ENCODE measurements at regions not wholly inside any gene's neighbourhood (a gene's known extent, or its start where the extent isn't known, plus 50 kb on each side); places are given as distances from the start of the nearest gene placed in this dataset.

DNA sequence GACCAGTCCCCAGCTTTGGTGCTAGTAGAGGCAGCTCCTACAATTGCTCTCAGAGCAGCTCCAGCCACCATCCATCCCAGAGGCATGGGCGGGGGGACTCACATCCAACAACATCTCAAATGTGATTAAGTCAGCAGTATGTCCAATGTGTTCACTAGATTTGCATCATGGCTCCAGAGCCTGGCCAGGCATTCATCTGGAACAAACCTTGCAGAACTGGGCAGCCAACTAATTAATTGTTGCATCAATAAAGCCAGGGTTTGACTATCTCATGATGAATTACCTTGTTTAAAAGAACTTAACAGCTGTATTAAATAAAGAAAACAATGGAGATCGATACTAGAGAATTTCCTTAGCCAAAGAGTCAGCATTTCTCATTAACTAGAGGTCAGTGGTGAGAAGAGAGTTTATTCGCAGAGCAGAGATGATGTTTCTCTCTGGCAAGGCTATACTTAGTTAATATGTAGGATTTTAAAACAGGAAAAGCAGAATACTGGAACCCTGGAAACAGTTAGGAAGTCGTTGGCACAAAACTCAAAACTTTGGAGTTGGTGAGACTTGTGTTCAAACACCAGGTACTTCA, 494.4 kb downstream of the GRIN2A start:
- Histone ChIP-seq H3K27me3 (ENCODE audit: control insufficient read depth, insufficient read depth, low read length) (no peaks in the 10 kb centered on the region), H3K36me3 (ENCODE audit: control insufficient read depth, insufficient read depth, low read length) (no peaks in the 10 kb centered on the region), H3K27ac (ENCODE audit: insufficient read depth, low read length) (no peak overlapping the region), H2AFZ (ENCODE audit: low read length) (no peak overlapping the region), H3K9me3 (ENCODE audit: control insufficient read depth, insufficient read depth, low read depth, low read length) (no peaks in the 10 kb centered on the region), H3K4me1 (ENCODE audit: control insufficient read depth, extremely low read depth, insufficient read depth, low read length) (no peaks in the 10 kb centered on the region), H3K4me2 (ENCODE audit: extremely low read depth, insufficient read depth, low read length) (no peak overlapping the region), H3K79me2 (ENCODE audit: control insufficient read depth, insufficient read depth, low read length) (no peaks in the 10 kb centered on the region), H3K4me3 (replicated peaks in 1 of 4; ENCODE audit: control extremely low read depth in 1 of 4, insufficient read depth in 1 of 4, low read depth in 3 of 4, low read length in 4 of 4) (no peak overlapping the region), H3K9ac (ENCODE audit: insufficient read depth, low read length) (no peak overlapping the region), H4K20me1 (ENCODE audit: control insufficient read depth, extremely low read depth, insufficient read depth, low read length) (no peaks in the 10 kb centered on the region)
- TF ChIP-seq, protein P1, sequence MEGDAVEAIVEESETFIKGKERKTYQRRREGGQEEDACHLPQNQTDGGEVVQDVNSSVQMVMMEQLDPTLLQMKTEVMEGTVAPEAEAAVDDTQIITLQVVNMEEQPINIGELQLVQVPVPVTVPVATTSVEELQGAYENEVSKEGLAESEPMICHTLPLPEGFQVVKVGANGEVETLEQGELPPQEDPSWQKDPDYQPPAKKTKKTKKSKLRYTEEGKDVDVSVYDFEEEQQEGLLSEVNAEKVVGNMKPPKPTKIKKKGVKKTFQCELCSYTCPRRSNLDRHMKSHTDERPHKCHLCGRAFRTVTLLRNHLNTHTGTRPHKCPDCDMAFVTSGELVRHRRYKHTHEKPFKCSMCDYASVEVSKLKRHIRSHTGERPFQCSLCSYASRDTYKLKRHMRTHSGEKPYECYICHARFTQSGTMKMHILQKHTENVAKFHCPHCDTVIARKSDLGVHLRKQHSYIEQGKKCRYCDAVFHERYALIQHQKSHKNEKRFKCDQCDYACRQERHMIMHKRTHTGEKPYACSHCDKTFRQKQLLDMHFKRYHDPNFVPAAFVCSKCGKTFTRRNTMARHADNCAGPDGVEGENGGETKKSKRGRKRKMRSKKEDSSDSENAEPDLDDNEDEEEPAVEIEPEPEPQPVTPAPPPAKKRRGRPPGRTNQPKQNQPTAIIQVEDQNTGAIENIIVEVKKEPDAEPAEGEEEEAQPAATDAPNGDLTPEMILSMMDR (conservative IDR thresholded peaks at IDR 0.05 in 1 of 2, IDR thresholded peaks at IDR 0.05 in 1 of 2; ENCODE audit: low read depth in 1 of 2, low read length in 2 of 2), result no peak
- no peak for TF ChIP-seq EZH2 (IDR thresholded peaks at IDR 0.05; ENCODE audit: low read length, missing control alignments)
- no peak for DNase-seq (ENCODE audit: low read depth in 2 of 2)

DNA sequence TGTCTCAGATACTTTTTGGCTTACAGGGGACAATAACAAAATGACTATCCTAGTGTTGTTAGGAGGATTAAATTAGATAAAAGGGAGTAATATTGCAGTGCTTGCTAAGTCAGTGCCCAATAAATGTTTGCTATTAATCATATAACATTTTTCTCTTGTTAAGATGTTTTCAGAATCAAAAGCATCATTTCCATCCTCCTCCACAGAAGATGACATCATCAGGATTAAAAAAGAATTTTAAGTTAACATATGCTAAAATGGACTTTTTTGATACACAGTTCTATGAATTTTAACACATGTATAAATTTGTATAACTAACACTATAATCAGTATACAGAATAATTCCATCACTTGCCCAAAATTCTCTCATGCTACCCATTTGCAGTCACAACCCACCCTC, 492.6 kb downstream of the GRIN2A start:
- no peaks in the 10 kb centered on the region for H3K79me2 ChIP-seq (ENCODE audit: control insufficient read depth, insufficient read depth, low read length)
- H3K9ac ChIP-seq (ENCODE audit: insufficient read depth, low read length), result no peak overlapping the region
- H3K9me3 ChIP-seq (ENCODE audit: control insufficient read depth, insufficient read depth, low read depth, low read length), result no peaks in the 10 kb centered on the region
- H3K27ac ChIP-seq (ENCODE audit: insufficient read depth, low read length), result no peak overlapping the region
- no peak overlapping the region for H3K4me2 ChIP-seq (ENCODE audit: extremely low read depth, insufficient read depth, low read length)
- no peaks in the 10 kb centered on the region for H3K36me3 ChIP-seq (ENCODE audit: control insufficient read depth, insufficient read depth, low read length)
- no peak overlapping the region for H2AFZ ChIP-seq (ENCODE audit: low read length)
- H3K4me1 ChIP-seq (ENCODE audit: control insufficient read depth, extremely low read depth, insufficient read depth, low read length), result no peaks in the 10 kb centered on the region
- no peak overlapping the region for H3K4me3 ChIP-seq (replicated peaks in 1 of 4; ENCODE audit: control extremely low read depth in 1 of 4, insufficient read depth in 1 of 4, low read depth in 3 of 4, low read length in 4 of 4)
- TF ChIP-seq, protein P1 (conservative IDR thresholded peaks at IDR 0.05 in 1 of 2, IDR thresholded peaks at IDR 0.05 in 1 of 2; ENCODE audit: low read depth in 1 of 2, low read length in 2 of 2), result no peak
- TF ChIP-seq EZH2 (IDR thresholded peaks at IDR 0.05; ENCODE audit: low read length, missing control alignments), result no peak
- H4K20me1 ChIP-seq (ENCODE audit: control insufficient read depth, extremely low read depth, insufficient read depth, low read length), result no peaks in the 10 kb centered on the region
- no peak for DNase-seq (ENCODE audit: low read depth in 2 of 2)
- no peaks in the 10 kb centered on the region for H3K27me3 ChIP-seq (ENCODE audit: control insufficient read depth, insufficient read depth, low read length)

DNA sequence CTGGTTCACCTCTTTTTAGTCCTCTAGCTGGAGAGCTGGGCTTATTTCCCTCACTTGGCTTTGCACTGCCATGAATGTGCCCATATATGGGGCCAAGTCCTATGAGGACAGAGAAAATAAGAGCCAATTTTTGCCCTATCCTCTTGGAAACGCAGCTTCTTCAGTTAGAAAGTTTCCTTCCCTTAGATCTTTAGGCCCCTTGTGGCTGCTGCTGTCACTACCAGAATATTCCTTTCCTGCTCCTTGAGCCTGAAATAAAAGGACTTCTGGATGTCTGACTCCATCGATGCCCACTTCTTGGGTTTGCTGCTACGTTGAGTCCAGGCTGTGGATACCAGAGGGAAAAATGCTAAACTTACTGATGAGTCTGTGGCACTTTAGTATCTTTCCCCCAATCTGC, 487.1 kb downstream of the GRIN2A start:
- H3K4me1 ChIP-seq (ENCODE audit: control insufficient read depth, extremely low read depth, insufficient read depth, low read length), result no peaks in the 10 kb centered on the region
- H3K9ac ChIP-seq (ENCODE audit: insufficient read depth, low read length), result no peak overlapping the region
- H3K27me3 ChIP-seq (ENCODE audit: control insufficient read depth, insufficient read depth, low read length), result no peaks in the 10 kb centered on the region
- no peak overlapping the region for H3K4me3 ChIP-seq (replicated peaks in 1 of 4; ENCODE audit: control extremely low read depth in 1 of 4, insufficient read depth in 1 of 4, low read depth in 3 of 4, low read length in 4 of 4)
- H3K79me2 ChIP-seq (ENCODE audit: control insufficient read depth, insufficient read depth, low read length), result no peaks in the 10 kb centered on the region
- no peak for DNase-seq (ENCODE audit: low read depth in 2 of 2)
- no peak overlapping the region for H3K4me2 ChIP-seq (ENCODE audit: extremely low read depth, insufficient read depth, low read length)
- TF ChIP-seq EZH2 (IDR thresholded peaks at IDR 0.05; ENCODE audit: low read length, missing control alignments), result no peak
- TF ChIP-seq, protein P1 (conservative IDR thresholded peaks at IDR 0.05 in 1 of 2, IDR thresholded peaks at IDR 0.05 in 1 of 2; ENCODE audit: low read depth in 1 of 2, low read length in 2 of 2), result no peak
- no peaks in the 10 kb centered on the region for H3K36me3 ChIP-seq (ENCODE audit: control insufficient read depth, insufficient read depth, low read length)
- H4K20me1 ChIP-seq (ENCODE audit: control insufficient read depth, extremely low read depth, insufficient read depth, low read length), result no peaks in the 10 kb centered on the region
- H3K9me3 ChIP-seq (ENCODE audit: control insufficient read depth, insufficient read depth, low read depth, low read length), result no peaks in the 10 kb centered on the region
- H3K27ac ChIP-seq (ENCODE audit: insufficient read depth, low read length), result no peak overlapping the region
- no peak overlapping the region for H2AFZ ChIP-seq (ENCODE audit: low read length)

All from fibroblast of lung (primary cell).